Left lung (tissue), 4 donors: ENCODE measurements at regions not wholly inside any gene's neighbourhood (a gene's known extent, or its start where the extent isn't known, plus 50 kb on each side); places are given as distances from the start of the nearest gene placed in this dataset.

Source experiments
- ATAC-seq: fragments of 200-7000 bp; cut with Tn5 transposase; one replicate; pipeline ENCODE4 v1.9.1; 2020; ENCODE audit warnings: moderate library complexity
- DNase-seq, 4 donors: peaks; one replicate each; pipeline ENCODE4 v3.0.0-alpha.2; 2013 to 2020
- H3K27ac ChIP-seq, 2 donors: fragments of 200-600 bp; sonication (generic) in 1 of 2; one replicate each; pipeline versions ENCODE4 v1.5.0 to v1.8.0; 2020 to 2021
- H3K27me3 ChIP-seq, 2 donors: fragments of 200-600 bp; sonication (generic) in 1 of 2; one replicate each; pipeline versions ENCODE4 v1.5.0 to v1.8.0; 2020 to 2021
- H3K36me3 ChIP-seq, 2 donors: fragments of 200-600 bp; sonication (generic) in 1 of 2; one replicate each; pipeline versions ENCODE4 v1.5.0 to v1.8.0; 2020 to 2021
- H3K4me1 ChIP-seq, 2 donors: fragments of 200-600 bp; one replicate each; pipeline ENCODE4 v1.8.0; 2021
- H3K4me3 ChIP-seq, 2 donors: fragments of 200-600 bp; sonication (generic) in 1 of 2; one replicate each; pipeline versions ENCODE4 v1.5.0 to v1.8.0; 2020 to 2021; ENCODE audit warnings: mild to moderate bottlenecking in 1 of 2
- H3K9me3 ChIP-seq, 2 donors: fragments of 200-600 bp; sonication (generic) in 1 of 2; one replicate each; pipeline versions ENCODE4 v1.5.0 to v1.8.0; 2020 to 2021
- CTCF ChIP-seq, 2 donors: fragments of 200-600 bp; sonication (generic) in 1 of 2; IDR thresholded peaks; one replicate each; pipeline versions ENCODE4 v1.5.0 to v1.8.0; 2021; ENCODE audit warnings: antibody characterized with exemption in 2 of 2
- intact Hi-C, 2 donors: fragments of 100-400 bp; cut with DNase I; formaldehyde crosslinking; loops; one replicate each; pipeline versions ENCODE4 v1.11.2 to v1.14.2; 2022
- donor health status: DM: no; HTN: yes; CAD: no.
- donor health status: DM: no; HTN: no; CAD: no.

GRCh38 chr12:17192721-17193120 lies 586.8 kb upstream of the LMO3 start:
- Histone ChIP-seq H3K4me1 (no peaks in the 10 kb centered on the region), H3K4me3 (no peak overlapping the region), H3K27ac (no peak overlapping the region), H3K9me3 (peaks cover 0 to 7% of the 10 kb centered on the region in 2 donors), H3K36me3 (no peaks in the 10 kb centered on the region), H3K27me3 (no peaks in the 10 kb centered on the region)
- intact Hi-C loops: no loop called here
- DNase-seq (no peak), ATAC-seq (no peak)
- TF ChIP-seq CTCF (IDR thresholded peaks at IDR 0.05): no peak

DNA sequence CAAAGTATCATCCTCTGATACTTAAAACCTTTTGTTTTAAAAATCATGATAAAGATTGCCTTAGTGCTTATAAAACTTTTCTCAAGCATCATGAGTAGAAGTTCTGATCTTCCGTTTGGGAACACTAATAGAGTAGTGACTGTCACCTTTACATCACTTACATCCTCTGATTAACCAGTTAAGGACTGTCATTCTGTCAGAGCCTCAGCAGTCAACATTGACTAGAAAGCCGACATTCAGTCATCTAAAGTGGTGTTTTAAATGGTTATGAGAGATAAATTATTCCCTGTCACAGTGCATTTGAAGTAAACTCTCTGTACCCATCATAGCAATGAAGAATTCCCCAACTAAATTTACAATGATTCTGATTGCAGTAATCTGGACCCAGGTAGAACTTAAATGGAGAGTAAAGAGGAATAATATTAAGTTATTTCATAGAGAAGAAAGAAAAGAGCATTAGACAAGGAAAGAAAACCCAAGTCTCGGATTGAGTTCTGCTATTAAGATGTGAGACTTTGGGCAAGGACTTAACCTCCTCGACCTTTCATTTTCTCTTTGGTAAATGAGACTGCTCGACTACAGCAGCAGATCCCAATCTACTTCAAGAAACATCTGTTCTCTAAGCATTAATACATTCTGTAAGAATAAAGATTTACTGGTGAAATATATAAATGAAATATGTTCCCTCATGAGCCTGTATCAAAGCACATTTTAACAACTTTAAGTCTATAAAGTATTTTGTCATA lies 563.9 kb upstream of the LMO3 start:
- intact Hi-C loops: no loop called here
- Histone ChIP-seq H3K4me3 (no peak overlapping the region), H3K27ac (no peak overlapping the region), H3K36me3 (no peaks in the 10 kb centered on the region), H3K27me3 (no peaks in the 10 kb centered on the region), H3K4me1 (no peaks in the 10 kb centered on the region), H3K9me3 (peaks cover 0 to 17% of the 10 kb centered on the region in 2 donors)
- DNase-seq (no peak), ATAC-seq (no peak)
- TF ChIP-seq CTCF (IDR thresholded peaks at IDR 0.05): no peak

DNA sequence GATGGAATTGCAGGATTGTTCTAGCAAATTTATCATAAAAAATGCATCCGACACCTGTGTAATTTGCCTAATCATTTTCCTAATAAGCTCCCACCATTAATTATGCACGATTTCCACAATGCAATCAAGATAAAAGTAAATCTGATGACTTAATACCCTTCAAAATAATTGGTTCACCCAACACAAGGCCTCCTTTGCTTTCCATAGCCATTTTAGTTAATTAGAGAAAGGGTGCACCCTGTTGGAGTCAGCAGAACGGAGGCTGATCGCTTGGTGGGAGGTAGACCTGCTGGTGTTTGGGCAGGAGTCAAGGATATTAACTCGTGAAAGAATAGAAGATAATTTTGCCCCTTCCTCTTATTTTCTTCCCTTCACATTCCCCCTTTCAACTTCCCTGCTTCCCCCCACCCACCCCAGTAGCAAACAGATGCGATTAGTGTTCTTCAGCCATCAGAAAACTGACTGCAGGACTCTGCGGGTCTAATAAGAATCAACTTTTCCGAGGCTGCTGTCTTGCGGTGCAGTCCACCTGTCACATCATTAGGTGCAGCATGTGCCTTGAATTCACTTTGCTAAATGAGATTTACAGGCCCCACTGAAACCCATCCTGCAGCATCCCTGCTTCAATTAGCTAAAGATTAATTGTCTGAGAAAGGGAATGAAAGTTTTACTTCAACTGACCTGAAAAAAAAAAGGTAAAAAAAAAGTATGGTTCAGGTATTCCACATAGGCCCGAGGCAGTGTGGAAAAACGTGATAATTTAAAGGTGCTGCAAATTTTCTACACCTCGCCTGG lies 553.7 kb upstream of the LMO3 start:
- TF ChIP-seq CTCF (IDR thresholded peaks at IDR 0.05): no peak
- H3K27me3 ChIP-seq: no peaks in the 10 kb centered on the region
- H3K4me3 ChIP-seq: no peak overlapping the region
- H3K36me3 ChIP-seq: no peaks in the 10 kb centered on the region
- peaks cover 0 to 1% of the 10 kb centered on the region in 2 donors for H3K9me3 ChIP-seq
- intact Hi-C loops: no loop called here
- no peak overlapping the region for H3K27ac ChIP-seq
- no peak for ATAC-seq
- peak in 1 of 4 donors; percentile 5 for DNase-seq
- H3K4me1 ChIP-seq: no peaks in the 10 kb centered on the region

- Histone ChIP-seq H3K9me3 (peaks cover 0 to 14% of the 10 kb centered on the region in 2 donors), H3K36me3 (no peaks in the 10 kb centered on the region), H3K4me1 (no peaks in the 10 kb centered on the region), H3K4me3 (no peak overlapping the region), H3K27ac (no peak overlapping the region), H3K27me3 (no peaks in the 10 kb centered on the region)
- DNase-seq: no peak
- no peak for ATAC-seq
- intact Hi-C loops: no loop called here
- TF ChIP-seq CTCF (IDR thresholded peaks at IDR 0.05): no peak
Observed at GRCh38 chr12:17158201-17158600, 552.2 kb upstream of the LMO3 start.

DNA sequence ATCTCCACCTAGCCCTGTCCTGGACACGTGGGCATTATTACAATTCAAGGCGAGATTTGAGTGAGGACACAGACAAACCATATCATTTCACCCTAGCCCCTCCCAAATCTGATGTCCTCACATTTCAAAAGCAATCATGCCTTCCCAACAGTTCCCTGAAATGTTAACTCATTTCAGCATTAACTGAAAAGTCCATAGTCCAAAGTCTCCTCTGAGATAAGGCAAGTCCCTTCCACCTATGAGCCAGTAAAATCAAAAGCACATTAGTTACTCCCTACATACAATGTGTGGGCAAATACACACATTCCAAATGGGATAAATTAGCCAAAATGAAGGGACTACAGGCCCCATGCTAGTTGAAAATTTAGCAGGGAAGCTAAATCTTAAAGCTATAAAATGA lies 546.0 kb upstream of the LMO3 start:
- Histone ChIP-seq H3K36me3 (no peaks in the 10 kb centered on the region), H3K4me1 (no peaks in the 10 kb centered on the region), H3K4me3 (no peak overlapping the region), H3K27me3 (no peaks in the 10 kb centered on the region), H3K9me3 (peaks cover 0 to 36% of the 10 kb centered on the region in 2 donors), H3K27ac (no peak overlapping the region)
- TF ChIP-seq CTCF (IDR thresholded peaks at IDR 0.05): no peak
- ATAC-seq (no peak), DNase-seq (no peak)
- intact Hi-C loops: no loop called here
